Esophagus squamous epithelium (tissue), 4 donors: ENCODE measurements at regions not wholly inside any gene's neighbourhood (a gene's known extent, or its start where the extent isn't known, plus 50 kb on each side); places are given as distances from the start of the nearest gene placed in this dataset.

ENCODE experiments used
- CTCF ChIP-seq, 6 experiments: fragments of 450-650 bp in 4 of 6; fragments of 200-600 bp in 2 of 6; sonication (generic) in 2 of 6; IDR thresholded peaks; one replicate each; pipeline ENCODE4 v1.5.1; 2016 to 2019; ENCODE audit warnings: antibody characterized with exemption in 6 of 6, mild to moderate bottlenecking in 4 of 6, moderate library complexity in 4 of 6
- POLR2A ChIP-seq, 4 donors: fragments of 450-650 bp; IDR thresholded peaks; one replicate each; pipeline ENCODE4 v1.6.1; 2017; ENCODE audit warnings: antibody characterized with exemption in 4 of 4, mild to moderate bottlenecking in 4 of 4, moderate library complexity in 3 of 4

GRCh38 chrY:8729971-8730370 is 607.3 kb upstream of the TSPY4 start:
- TF ChIP-seq CTCF (IDR thresholded peaks at IDR 0.05) (no peak), POLR2A (IDR thresholded peaks at IDR 0.05) (no peak)
